ENCODE measurements at regions not wholly inside any gene's neighbourhood (a gene's known extent, or its start where the extent isn't known, plus 50 kb on each side); places are given as distances from the start of the nearest gene placed in this dataset.

DNA sequence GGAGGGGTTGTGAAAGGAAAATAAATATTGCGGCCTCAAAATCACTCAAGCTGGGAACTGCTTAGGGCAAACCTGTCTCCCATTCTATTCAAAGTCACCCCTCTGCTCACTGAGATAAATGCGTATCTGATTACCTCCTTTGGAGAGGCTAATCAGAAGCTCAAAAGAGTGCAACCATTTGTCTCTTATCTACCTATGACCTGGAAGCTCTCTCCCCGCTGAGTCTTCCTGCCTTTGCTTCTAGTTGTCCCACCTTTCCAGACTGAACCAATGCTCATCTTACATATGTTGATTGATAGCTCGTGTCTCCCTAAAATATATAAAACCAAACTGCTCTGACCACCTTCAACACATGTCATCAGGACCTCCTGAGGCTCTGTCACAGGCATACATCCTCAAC, 91.6 kb upstream of the CAMK1G start:
- H3K27me3 ChIP-seq: no peaks in the 10 kb centered on the region
- intact Hi-C loops (cut with DNase I): no loop called here
- TF ChIP-seq EP300 (IDR thresholded peaks at IDR 0.05) (no peak), POLR2A (IDR thresholded peaks at IDR 0.05) (no peak)
- TF ChIP-seq, protein P1, sequence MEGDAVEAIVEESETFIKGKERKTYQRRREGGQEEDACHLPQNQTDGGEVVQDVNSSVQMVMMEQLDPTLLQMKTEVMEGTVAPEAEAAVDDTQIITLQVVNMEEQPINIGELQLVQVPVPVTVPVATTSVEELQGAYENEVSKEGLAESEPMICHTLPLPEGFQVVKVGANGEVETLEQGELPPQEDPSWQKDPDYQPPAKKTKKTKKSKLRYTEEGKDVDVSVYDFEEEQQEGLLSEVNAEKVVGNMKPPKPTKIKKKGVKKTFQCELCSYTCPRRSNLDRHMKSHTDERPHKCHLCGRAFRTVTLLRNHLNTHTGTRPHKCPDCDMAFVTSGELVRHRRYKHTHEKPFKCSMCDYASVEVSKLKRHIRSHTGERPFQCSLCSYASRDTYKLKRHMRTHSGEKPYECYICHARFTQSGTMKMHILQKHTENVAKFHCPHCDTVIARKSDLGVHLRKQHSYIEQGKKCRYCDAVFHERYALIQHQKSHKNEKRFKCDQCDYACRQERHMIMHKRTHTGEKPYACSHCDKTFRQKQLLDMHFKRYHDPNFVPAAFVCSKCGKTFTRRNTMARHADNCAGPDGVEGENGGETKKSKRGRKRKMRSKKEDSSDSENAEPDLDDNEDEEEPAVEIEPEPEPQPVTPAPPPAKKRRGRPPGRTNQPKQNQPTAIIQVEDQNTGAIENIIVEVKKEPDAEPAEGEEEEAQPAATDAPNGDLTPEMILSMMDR (IDR thresholded peaks at IDR 0.05): no peak
- no peaks in the 10 kb centered on the region for H3K4me1 ChIP-seq (ENCODE audit: insufficient read depth)
- H3K36me3 ChIP-seq: no peaks in the 10 kb centered on the region
- no peak overlapping the region for H3K4me3 ChIP-seq
- H3K9me3 ChIP-seq: no peaks in the 10 kb centered on the region
- H3K27ac ChIP-seq: no peak overlapping the region
- WGBS, 3 donors: 84 to 94% (median 85%) methylated on average over 4 of the region's 4 CpGs
- no peak for DNase-seq

DNA sequence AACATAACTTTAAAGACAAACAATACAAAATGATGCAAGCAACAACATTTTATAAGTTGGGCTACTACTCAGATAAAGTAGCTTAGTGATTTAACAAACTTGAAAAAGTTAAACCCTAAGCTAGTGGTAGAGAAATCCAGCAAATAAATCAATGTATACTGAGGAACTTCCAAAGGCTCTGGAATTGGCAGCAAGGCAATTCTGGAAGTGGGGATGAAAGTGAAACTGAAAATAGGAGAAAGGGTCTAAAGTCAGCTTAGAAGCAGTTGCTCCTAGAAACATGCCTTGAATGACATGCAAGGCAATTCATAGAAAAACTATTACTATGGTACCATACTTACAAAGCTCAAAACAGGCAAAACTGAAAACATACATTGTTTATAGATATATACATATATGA, 90.0 kb upstream of the CAMK1G start:
- Histone ChIP-seq H3K36me3 (no peaks in the 10 kb centered on the region), H3K27me3 (no peaks in the 10 kb centered on the region), H3K4me3 (no peak overlapping the region), H3K9me3 (no peaks in the 10 kb centered on the region), H3K27ac (no peak overlapping the region), H3K4me1 (ENCODE audit: insufficient read depth) (no peaks in the 10 kb centered on the region)
- no peak for DNase-seq
- intact Hi-C loops (cut with DNase I): no loop called here
- TF ChIP-seq, protein P1 (IDR thresholded peaks at IDR 0.05): no peak
- TF ChIP-seq POLR2A (IDR thresholded peaks at IDR 0.05): no peak
- no peak for TF ChIP-seq EP300 (IDR thresholded peaks at IDR 0.05)

DNA sequence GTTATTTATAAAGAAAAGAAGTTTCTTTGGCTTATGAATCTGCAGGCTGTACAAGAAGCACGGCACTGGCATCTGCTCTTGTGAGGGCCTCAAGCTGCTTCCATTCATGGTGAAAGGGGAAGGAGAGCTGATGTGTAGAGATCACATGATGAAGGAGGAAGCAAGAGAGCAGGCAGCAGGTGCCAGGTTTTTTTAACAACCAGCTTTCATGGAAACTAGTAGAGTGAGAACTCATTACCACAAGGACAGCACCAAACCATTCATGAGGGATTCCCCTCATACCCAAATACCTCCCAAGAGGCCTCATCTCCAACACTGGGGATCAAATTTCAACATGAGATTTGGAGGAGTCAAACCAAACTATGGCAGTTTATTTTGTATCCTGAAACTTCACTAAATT, 85.8 kb upstream of the CAMK1G start:
- 73 to 80% (median 79%) methylated on average over 1 of the region's 1 CpG for WGBS, 3 donors
- intact Hi-C loops (cut with DNase I): no loop called here
- no peak overlapping the region for H3K4me3 ChIP-seq
- DNase-seq: no peak
- no peaks in the 10 kb centered on the region for H3K4me1 ChIP-seq (ENCODE audit: insufficient read depth)
- H3K9me3 ChIP-seq: peaks cover 0 to 4% of the 10 kb centered on the region in 2 donors
- H3K27me3 ChIP-seq: no peaks in the 10 kb centered on the region
- no peak for TF ChIP-seq EP300 (IDR thresholded peaks at IDR 0.05)
- TF ChIP-seq, protein P1 (IDR thresholded peaks at IDR 0.05): no peak
- TF ChIP-seq POLR2A (IDR thresholded peaks at IDR 0.05): no peak
- H3K36me3 ChIP-seq: no peaks in the 10 kb centered on the region
- no peak overlapping the region for H3K27ac ChIP-seq

DNA sequence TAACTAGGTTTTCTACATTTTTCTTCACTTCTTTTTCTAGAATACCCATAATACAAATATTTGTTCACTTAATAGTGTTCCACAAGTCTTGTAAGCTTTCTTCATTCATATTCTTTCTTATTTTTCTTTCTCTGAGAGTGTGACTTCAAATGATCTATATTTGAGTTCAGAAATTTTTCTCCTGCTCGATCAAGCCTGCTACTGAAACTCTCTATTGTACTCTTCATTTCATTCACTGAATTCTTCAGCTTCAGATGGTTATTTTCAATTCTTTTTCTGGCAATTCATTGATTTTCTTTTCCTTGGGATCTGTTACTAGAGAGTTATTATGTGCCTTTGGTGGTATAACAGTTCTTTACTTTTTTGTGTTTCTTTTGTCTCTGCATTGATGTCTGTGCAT, 82.5 kb upstream of the CAMK1G start:
- intact Hi-C loops (cut with DNase I): no loop called here
- Histone ChIP-seq H3K4me3 (no peak overlapping the region), H3K36me3 (no peaks in the 10 kb centered on the region), H3K27me3 (no peaks in the 10 kb centered on the region), H3K27ac (no peak overlapping the region), H3K9me3 (peaks cover 0 to 4% of the 10 kb centered on the region in 2 donors), H3K4me1 (ENCODE audit: insufficient read depth) (no peaks in the 10 kb centered on the region)
- no peak for DNase-seq
- WGBS, 3 donors: 78 to 90% (median 78%) methylated on average over 1 of the region's 1 CpG
- no peak for TF ChIP-seq EP300 (IDR thresholded peaks at IDR 0.05)
- TF ChIP-seq POLR2A (IDR thresholded peaks at IDR 0.05): no peak
- TF ChIP-seq, protein P1 (IDR thresholded peaks at IDR 0.05): no peak

DNA sequence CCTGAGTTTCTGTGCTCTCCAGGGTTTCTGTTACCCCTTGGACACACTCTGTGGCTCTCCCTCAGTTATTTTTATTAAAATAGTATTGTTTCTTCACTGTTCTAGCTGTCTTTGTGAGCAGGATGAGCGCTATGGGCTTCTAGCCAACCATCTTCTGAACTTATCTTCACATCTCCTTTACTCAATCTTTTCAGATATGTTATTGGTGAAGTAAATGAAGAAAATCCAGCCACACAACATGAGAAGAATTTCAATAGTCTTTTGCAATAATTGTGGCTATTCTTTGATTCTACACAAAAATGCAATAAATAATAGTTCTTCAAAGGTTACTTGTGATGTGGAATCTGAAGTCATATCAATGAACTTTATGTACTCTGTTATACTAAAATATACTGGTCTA, 80.3 kb upstream of the CAMK1G start:
- no peaks in the 10 kb centered on the region for H3K27me3 ChIP-seq
- DNase-seq: no peak
- intact Hi-C loops (cut with DNase I): no loop called here
- H3K36me3 ChIP-seq: no peaks in the 10 kb centered on the region
- peaks cover 0 to 4% of the 10 kb centered on the region in 2 donors for H3K9me3 ChIP-seq
- TF ChIP-seq, protein P1 (IDR thresholded peaks at IDR 0.05): no peak
- no peaks in the 10 kb centered on the region for H3K4me1 ChIP-seq (ENCODE audit: insufficient read depth)
- no peak overlapping the region for H3K4me3 ChIP-seq
- no peak overlapping the region for H3K27ac ChIP-seq
- 76 to 94% (median 87%) methylated on average over 1 of the region's 1 CpG for WGBS, 3 donors
